Right atrium auricular region (tissue), 2 donors: ENCODE measurements at regions not wholly inside any gene's neighbourhood (a gene's known extent, or its start where the extent isn't known, plus 50 kb on each side); places are given as distances from the start of the nearest gene placed in this dataset.
"Not testable (repeated sequence)": the region's sequence is repeated elsewhere in the genome, so short reads cannot be mapped to it uniquely, and the experiment has no call there.

Experiments
- DNase-seq: peaks from one replicate; pipeline ENCODE4 v3.0.0-alpha.2; 2019; ENCODE audit warnings: low spot score
- H3K27ac ChIP-seq, 2 donors: fragments of 200-600 bp; sonication (generic); 1 replicate in 1 of 2; 2 replicates in 1 of 2; pipeline ENCODE4 v1.5.1; 2016 to 2019
- H3K27me3 ChIP-seq, 2 donors: fragments of 200-600 bp; sonication (generic); one replicate each; pipeline versions ENCODE4 v1.5.1 to v1.6.0; 2017 to 2019
- H3K36me3 ChIP-seq: fragments of 200-600 bp; sonication (generic); one replicate; pipeline ENCODE4 v1.5.1; 2016
- H3K4me1 ChIP-seq, 2 donors: fragments of 200-600 bp; sonication (generic); one replicate each; pipeline versions ENCODE4 v1.5.1 to v1.6.0; 2017 to 2019
- H3K4me3 ChIP-seq, 2 donors: fragments of 200-600 bp; sonication (generic); 1 replicate in 1 of 2; 2 replicates in 1 of 2; pipeline ENCODE4 v1.5.1; 2017 to 2019; ENCODE audit warnings: mild to moderate bottlenecking in 1 of 2, moderate library complexity in 1 of 2
- H3K9me3 ChIP-seq, 2 donors: fragments of 200-600 bp; sonication (generic); one replicate each; pipeline ENCODE4 v1.5.1; 2019
- TF ChIP-seq, protein P1 (sequence below), 2 donors: fragments of 200-600 bp; sonication (generic); IDR thresholded peaks; one replicate each; pipeline ENCODE4 v1.5.1; 2019; ENCODE audit warnings: antibody characterized with exemption in 2 of 2

DNA sequence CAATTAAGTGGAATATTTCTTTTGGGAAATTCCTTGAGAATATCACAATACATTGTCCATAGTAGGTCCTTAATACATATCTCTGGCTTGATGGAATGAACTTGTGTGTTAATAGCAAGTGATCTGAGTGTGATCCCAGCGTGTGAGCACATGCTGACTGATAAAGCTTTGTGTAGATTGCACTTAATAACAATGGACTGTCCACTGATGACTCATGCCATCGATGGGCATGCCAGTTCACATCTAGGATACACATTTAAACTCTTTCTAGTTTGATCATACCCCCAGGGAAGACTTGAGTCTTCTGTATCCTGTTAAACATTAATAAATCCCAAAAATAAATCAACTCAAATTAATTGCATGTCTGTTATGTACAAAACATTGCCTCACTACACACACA, 454.3 kb upstream of the SPTLC3 start:
- Histone ChIP-seq H3K4me1 (no peaks in the 10 kb centered on the region), H3K27me3 (no peaks in the 10 kb centered on the region), H3K4me3 (no peak overlapping the region), H3K9me3 (no peaks in the 10 kb centered on the region), H3K36me3 (no peaks in the 10 kb centered on the region), H3K27ac (no peak overlapping the region)
- TF ChIP-seq, protein P1, sequence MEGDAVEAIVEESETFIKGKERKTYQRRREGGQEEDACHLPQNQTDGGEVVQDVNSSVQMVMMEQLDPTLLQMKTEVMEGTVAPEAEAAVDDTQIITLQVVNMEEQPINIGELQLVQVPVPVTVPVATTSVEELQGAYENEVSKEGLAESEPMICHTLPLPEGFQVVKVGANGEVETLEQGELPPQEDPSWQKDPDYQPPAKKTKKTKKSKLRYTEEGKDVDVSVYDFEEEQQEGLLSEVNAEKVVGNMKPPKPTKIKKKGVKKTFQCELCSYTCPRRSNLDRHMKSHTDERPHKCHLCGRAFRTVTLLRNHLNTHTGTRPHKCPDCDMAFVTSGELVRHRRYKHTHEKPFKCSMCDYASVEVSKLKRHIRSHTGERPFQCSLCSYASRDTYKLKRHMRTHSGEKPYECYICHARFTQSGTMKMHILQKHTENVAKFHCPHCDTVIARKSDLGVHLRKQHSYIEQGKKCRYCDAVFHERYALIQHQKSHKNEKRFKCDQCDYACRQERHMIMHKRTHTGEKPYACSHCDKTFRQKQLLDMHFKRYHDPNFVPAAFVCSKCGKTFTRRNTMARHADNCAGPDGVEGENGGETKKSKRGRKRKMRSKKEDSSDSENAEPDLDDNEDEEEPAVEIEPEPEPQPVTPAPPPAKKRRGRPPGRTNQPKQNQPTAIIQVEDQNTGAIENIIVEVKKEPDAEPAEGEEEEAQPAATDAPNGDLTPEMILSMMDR (IDR thresholded peaks at IDR 0.05): no peak
- DNase-seq: no peak

DNA sequence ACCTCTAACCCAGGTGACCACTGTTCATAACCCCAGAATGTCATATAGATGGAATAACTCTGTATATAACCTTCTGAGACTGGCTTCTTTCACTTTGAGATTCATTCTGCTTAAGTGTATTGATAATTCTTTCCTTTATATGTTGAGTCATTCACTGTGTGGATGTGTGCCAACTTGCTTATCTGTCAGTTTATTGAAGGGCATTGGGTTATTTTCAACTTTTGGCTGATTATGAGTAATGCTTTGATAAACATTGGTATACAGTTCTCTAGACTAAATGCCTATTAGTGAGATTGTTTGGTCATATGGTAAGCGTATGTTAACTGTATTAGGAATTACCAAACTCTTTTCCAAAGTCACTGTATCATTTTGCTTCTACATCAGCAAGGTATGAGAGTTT, 453.4 kb upstream of the SPTLC3 start:
- Histone ChIP-seq H3K36me3 (no peaks in the 10 kb centered on the region), H3K9me3 (no peaks in the 10 kb centered on the region), H3K4me3 (no peak overlapping the region), H3K27ac (no peak overlapping the region), H3K4me1 (no peaks in the 10 kb centered on the region), H3K27me3 (no peaks in the 10 kb centered on the region)
- DNase-seq: no peak
- TF ChIP-seq, protein P1 (IDR thresholded peaks at IDR 0.05): no peak

DNA sequence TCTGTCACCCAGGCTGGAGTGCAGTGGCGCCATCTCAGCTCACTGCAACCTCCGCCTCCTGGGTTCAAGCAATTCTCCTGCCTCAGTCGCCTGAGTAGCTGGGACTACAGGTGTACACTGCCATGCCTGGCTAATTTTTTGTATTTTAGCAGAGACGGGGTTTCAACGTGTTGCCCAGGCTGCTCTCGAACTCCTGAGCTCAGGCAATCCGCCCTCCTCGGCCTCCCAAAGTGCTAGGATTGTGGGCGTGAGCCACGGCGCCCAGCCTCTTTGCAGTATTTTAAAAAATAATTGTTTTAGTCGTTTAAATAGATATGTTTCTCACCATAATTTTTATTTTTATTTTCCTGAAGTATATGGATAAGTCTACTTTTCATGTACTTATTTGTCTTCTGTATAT, 452.9 kb upstream of the SPTLC3 start:
- H3K4me1 ChIP-seq, DNase-seq, H3K9me3 ChIP-seq, H3K27me3 ChIP-seq, H3K36me3 ChIP-seq, H3K4me3 ChIP-seq, H3K27ac ChIP-seq: not testable (repeated sequence)

DNA sequence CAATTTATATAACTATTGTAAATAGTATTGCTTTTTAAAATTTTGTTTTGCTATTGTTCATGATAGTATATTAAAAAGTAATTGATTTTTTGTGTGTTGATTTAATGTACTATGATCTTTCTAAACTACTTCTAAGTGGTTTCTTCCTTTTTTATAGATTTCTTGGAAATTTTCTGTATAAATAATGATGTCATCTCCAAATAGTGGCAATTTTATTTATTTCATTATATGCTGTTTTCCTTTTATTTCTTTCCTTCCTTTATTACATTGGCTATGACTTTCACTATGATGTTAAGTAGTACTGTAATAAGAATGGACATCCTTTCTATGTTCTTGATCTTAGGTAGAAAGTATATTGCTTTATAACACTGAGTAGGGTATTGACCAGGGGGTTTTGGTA, 451.5 kb upstream of the SPTLC3 start:
- TF ChIP-seq, protein P1 (IDR thresholded peaks at IDR 0.05): no peak
- no peak overlapping the region for H3K27ac ChIP-seq
- peaks cover 0 to 8% of the 10 kb centered on the region in 2 donors for H3K9me3 ChIP-seq
- H3K4me1 ChIP-seq: no peaks in the 10 kb centered on the region
- H3K4me3 ChIP-seq: no peak overlapping the region
- DNase-seq: no peak
- no peaks in the 10 kb centered on the region for H3K36me3 ChIP-seq
- no peaks in the 10 kb centered on the region for H3K27me3 ChIP-seq

DNA sequence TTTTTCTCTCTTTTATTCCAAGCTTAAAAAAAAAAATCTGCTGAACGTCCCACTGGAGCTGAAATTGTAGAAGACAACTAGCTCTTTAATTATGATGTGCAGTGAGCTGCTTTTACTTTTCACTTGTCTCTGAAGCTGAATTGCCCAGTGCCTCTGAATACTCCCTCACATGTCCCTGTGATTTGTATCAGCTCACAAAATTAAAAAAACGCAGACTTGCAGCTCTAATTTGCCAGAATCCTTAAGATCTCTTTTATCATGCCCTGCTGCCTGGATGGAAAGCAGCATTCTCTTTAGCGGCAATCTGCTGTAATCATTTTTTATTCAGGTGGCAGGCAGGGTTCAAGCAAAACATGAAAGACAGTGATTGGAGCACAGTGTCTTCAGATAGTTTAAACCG, 443.8 kb upstream of the SPTLC3 start:
- Histone ChIP-seq H3K4me3 (no peak overlapping the region), H3K9me3 (peaks cover 0 to 10% of the 10 kb centered on the region in 2 donors), H3K36me3 (no peaks in the 10 kb centered on the region), H3K27ac (no peak overlapping the region), H3K4me1 (no peaks in the 10 kb centered on the region), H3K27me3 (no peaks in the 10 kb centered on the region)
- DNase-seq: no peak
- TF ChIP-seq, protein P1 (IDR thresholded peaks at IDR 0.05): no peak

DNA sequence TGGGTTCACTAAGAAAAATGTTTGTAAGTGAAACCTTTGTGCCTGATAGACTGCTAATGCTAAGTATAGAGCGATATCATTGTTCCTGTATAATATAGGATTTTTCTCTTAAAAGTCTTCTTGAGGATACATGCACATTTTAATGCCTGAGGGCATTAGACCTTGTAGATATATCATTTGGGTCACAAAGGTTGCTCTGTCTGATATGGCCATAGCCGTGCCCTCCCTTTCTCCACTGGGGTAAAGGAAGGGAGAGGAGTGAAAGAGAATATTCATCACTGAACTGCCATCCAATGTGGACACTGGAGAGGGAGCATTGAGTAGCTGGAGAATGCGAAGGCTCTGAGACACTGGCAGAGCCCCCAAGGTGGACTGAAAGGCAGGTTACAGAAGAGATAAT, 442.2 kb upstream of the SPTLC3 start:
- no peak overlapping the region for H3K27ac ChIP-seq
- no peaks in the 10 kb centered on the region for H3K4me1 ChIP-seq
- no peaks in the 10 kb centered on the region for H3K27me3 ChIP-seq
- H3K9me3 ChIP-seq: peaks cover 0 to 7% of the 10 kb centered on the region in 2 donors
- TF ChIP-seq, protein P1 (IDR thresholded peaks at IDR 0.05): no peak
- no peaks in the 10 kb centered on the region for H3K36me3 ChIP-seq
- no peak for DNase-seq
- no peak overlapping the region for H3K4me3 ChIP-seq
